Loucy (cell line): ENCODE measurements at regions not wholly inside any gene's neighbourhood (a gene's known extent, or its start where the extent isn't known, plus 50 kb on each side); places are given as distances from the start of the nearest gene placed in this dataset.

Experiments
- H2AFZ ChIP-seq: fragments of 200-600 bp; sonication (generic); 2 replicates; pipeline ENCODE4 v1.6.0; 2016; ENCODE audit warnings: antibody characterized with exemption, mild to moderate bottlenecking, low read length, moderate library complexity
- H3F3A ChIP-seq: fragments of 200-600 bp; 2 replicates; pipeline ENCODE4 v1.6.0; 2016; ENCODE audit warnings: antibody characterized with exemption, low read depth, mild to moderate bottlenecking
- H3K27me3 ChIP-seq: fragments of 200-600 bp; sonication (generic); 2 replicates; pipeline ENCODE4 v1.6.1; 2014; ENCODE audit warnings: low read length, mild to moderate bottlenecking; ENCODE audit not compliant: insufficient read depth, poor library complexity, severe bottlenecking
- H3K36me3 ChIP-seq: fragments of 200-600 bp; sonication (generic); 2 replicates; pipeline ENCODE4 v1.6.1; 2016; ENCODE audit warnings: low read length; ENCODE audit not compliant: insufficient read depth
- H3K4me1 ChIP-seq: fragments of 200-600 bp; sonication (generic); 2 replicates; pipeline ENCODE4 v1.5.1; 2014; ENCODE audit warnings: low read length, mild to moderate bottlenecking; ENCODE audit not compliant: insufficient read depth, poor library complexity, severe bottlenecking
- H3K4me2 ChIP-seq: fragments of 200-600 bp; sonication (generic); 2 replicates; pipeline ENCODE4 v1.6.0; 2014; ENCODE audit warnings: antibody characterized with exemption, low read length, low read depth, mild to moderate bottlenecking; ENCODE audit not compliant: poor library complexity, severe bottlenecking
- H3K4me3 ChIP-seq: fragments of 200-600 bp; sonication (generic); 2 replicates; pipeline ENCODE4 v1.5.1; 2014; ENCODE audit warnings: low read length, mild to moderate bottlenecking, mixed read lengths; ENCODE audit not compliant: poor library complexity, severe bottlenecking
- H3K79me2 ChIP-seq: fragments of 200-600 bp; sonication (generic); 2 replicates; pipeline ENCODE4 v1.6.1; 2014; ENCODE audit warnings: low read length; ENCODE audit not compliant: insufficient read depth
- H3K9ac ChIP-seq: fragments of 200-600 bp; sonication (generic); 2 replicates; pipeline ENCODE4 v1.6.0; 2014; ENCODE audit warnings: mild to moderate bottlenecking, low read depth, low read length, moderate library complexity; ENCODE audit not compliant: poor library complexity, severe bottlenecking
- H3K9me2 ChIP-seq: fragments of 200-600 bp; sonication (generic); replicated peaks from 2 replicates; pipeline ENCODE4 v1.6.1; 2016; ENCODE audit warnings: low read depth, low read length, mixed read lengths
- H3K9me3 ChIP-seq: fragments of 200-600 bp; sonication (generic); 2 replicates; pipeline ENCODE4 v1.6.1; 2014; ENCODE audit warnings: mild to moderate bottlenecking, antibody characterized with exemption, low read length, low read depth; ENCODE audit not compliant: insufficient read depth
- H4K20me1 ChIP-seq: fragments of 200-600 bp; sonication (generic); 2 replicates; pipeline ENCODE4 v1.6.0; 2014; ENCODE audit warnings: antibody characterized with exemption, low read length, mild to moderate bottlenecking; ENCODE audit not compliant: insufficient read depth, poor library complexity, severe bottlenecking
- EZH2phosphoT487 ChIP-seq: fragments of 200-600 bp; IDR thresholded peaks from 2 replicates; pipeline ENCODE4 v1.6.1; 2018; ENCODE audit warnings: antibody characterized with exemption, mild to moderate bottlenecking, moderate library complexity, borderline replicate concordance
- TF ChIP-seq, protein P1 (sequence below): fragments of 200-600 bp; sonication (generic); conservative IDR thresholded peaks from 2 replicates; pipeline ENCODE4 v1.5.1; 2014; ENCODE audit warnings: mild to moderate bottlenecking, antibody characterized with exemption, low read length

DNA sequence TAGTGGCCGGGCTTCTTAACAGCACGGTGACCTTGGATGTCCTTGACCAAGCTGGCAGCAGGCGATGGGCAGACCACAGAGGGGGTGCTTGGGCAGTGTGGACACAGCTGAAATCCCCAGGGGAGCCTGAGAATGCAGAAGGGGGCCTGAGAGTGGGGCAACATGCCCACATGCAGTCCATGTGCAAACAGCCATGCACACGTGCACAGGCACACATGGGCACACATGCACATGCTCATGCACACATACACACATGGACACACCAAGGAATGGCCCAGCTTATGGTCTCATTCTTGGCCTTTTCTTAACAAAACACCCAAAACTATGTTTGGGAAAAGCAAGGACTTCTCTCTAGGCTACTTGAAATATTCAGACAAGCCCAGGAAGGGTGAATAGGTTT is 483.9 kb upstream of the MKI67 start:
- Histone ChIP-seq H3K36me3 (no peaks in the 10 kb centered on the region), H3K4me2 (no peak overlapping the region), H2AFZ (no peak overlapping the region), H3K9ac (no peak overlapping the region), H3F3A (no peaks in the 10 kb centered on the region), H3K79me2 (no peaks in the 10 kb centered on the region), H4K20me1 (no peaks in the 10 kb centered on the region), H3K4me3 (no peak overlapping the region), H3K4me1 (no peaks in the 10 kb centered on the region), H3K9me3 (no peaks in the 10 kb centered on the region), H3K9me2 (no peaks in the 10 kb centered on the region), H3K27me3 (no peaks in the 10 kb centered on the region)
- TF ChIP-seq EZH2phosphoT487: no peak

DNA sequence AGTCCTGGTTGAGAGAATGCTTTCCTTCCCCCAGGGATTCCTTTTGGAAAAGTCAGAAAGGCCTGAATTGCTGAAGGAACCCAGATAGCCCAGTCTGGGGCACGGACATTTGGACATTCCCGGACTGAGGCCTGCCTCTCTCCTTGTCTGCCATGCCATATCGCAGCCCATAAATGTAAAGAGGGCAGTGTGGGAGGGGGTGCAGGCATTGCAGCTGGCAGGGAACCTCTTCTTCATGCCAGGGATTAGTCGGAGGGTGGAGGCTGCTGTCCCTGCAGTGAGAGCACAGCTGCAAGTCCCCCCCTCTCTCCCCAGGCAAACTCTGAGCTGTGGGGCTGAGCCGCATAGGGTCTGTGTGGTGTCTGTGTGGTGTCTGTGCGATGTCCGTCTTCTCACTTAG is 486.0 kb upstream of the MKI67 start:
- H3K9ac ChIP-seq: no peak overlapping the region
- H3K9me3 ChIP-seq: no peaks in the 10 kb centered on the region
- no peak overlapping the region for H3K4me2 ChIP-seq
- no peak for TF ChIP-seq EZH2phosphoT487
- TF ChIP-seq, protein P1, sequence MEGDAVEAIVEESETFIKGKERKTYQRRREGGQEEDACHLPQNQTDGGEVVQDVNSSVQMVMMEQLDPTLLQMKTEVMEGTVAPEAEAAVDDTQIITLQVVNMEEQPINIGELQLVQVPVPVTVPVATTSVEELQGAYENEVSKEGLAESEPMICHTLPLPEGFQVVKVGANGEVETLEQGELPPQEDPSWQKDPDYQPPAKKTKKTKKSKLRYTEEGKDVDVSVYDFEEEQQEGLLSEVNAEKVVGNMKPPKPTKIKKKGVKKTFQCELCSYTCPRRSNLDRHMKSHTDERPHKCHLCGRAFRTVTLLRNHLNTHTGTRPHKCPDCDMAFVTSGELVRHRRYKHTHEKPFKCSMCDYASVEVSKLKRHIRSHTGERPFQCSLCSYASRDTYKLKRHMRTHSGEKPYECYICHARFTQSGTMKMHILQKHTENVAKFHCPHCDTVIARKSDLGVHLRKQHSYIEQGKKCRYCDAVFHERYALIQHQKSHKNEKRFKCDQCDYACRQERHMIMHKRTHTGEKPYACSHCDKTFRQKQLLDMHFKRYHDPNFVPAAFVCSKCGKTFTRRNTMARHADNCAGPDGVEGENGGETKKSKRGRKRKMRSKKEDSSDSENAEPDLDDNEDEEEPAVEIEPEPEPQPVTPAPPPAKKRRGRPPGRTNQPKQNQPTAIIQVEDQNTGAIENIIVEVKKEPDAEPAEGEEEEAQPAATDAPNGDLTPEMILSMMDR: no peak
- H3K27me3 ChIP-seq: no peaks in the 10 kb centered on the region
- H3K9me2 ChIP-seq: no peaks in the 10 kb centered on the region
- H2AFZ ChIP-seq: no peak overlapping the region
- no peak overlapping the region for H3K4me3 ChIP-seq
- no peaks in the 10 kb centered on the region for H3K79me2 ChIP-seq
- no peaks in the 10 kb centered on the region for H3F3A ChIP-seq
- no peaks in the 10 kb centered on the region for H4K20me1 ChIP-seq
- H3K36me3 ChIP-seq: no peaks in the 10 kb centered on the region
- no peaks in the 10 kb centered on the region for H3K4me1 ChIP-seq

DNA sequence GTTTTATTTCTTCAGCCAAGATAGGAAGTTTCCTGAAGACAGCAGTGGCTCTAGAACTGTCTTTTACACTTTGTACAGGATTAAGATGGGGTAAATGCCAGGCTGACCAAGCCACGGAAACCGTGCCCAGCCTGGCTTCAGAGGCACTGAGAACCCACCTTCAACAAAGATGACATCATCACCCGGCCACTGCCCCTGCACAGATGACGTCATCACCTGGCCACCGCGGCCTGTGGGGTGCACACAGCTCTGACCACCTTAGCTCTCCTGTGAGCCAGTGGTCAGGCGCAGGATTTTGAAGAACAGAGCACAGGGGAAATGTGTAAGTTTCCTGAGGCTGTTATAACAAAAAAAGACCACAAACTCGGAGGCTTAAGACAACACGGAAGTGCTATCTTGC is 486.4 kb upstream of the MKI67 start:
- Histone ChIP-seq H2AFZ (no peak overlapping the region), H3K9me3 (no peaks in the 10 kb centered on the region), H3K36me3 (no peaks in the 10 kb centered on the region), H3K4me2 (no peak overlapping the region), H3K9ac (no peak overlapping the region), H3K27me3 (no peaks in the 10 kb centered on the region), H3K4me3 (no peak overlapping the region), H3K9me2 (no peaks in the 10 kb centered on the region), H3F3A (no peaks in the 10 kb centered on the region), H3K4me1 (no peaks in the 10 kb centered on the region), H3K79me2 (no peaks in the 10 kb centered on the region), H4K20me1 (no peaks in the 10 kb centered on the region)
- TF ChIP-seq, protein P1: no peak
- TF ChIP-seq EZH2phosphoT487: no peak

DNA sequence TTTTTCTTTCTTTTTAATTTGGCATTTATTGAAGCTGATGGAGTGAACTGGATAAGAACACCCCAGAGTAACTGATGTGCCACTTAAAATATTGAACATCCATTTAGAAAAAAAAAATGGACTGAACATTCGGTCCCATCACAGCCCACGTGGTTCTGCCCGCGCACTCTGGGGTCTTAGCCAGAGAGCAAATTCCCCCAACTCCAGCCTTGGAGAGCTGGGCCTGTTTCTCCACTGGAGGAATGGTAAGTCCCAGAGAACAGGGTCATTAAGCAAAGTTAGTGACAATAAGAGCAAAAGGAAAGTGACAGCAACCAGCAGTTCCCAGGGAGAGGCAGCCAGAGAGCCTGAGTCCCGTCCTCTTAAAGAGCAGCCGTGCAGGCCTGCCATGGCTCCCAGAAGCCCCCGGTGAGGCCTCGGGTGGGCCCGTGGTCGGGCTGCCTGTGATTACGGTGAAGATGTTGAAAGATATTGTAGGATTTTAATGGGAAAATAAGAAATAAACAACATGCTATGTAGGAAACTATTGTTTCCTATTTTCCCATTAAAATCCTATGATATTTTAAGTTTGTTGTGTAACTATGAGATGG is 487.9 kb upstream of the MKI67 start:
- TF ChIP-seq EZH2phosphoT487: no peak
- TF ChIP-seq, protein P1: no peak
- Histone ChIP-seq H3K4me1 (no peaks in the 10 kb centered on the region), H3K9ac (no peak overlapping the region), H4K20me1 (no peaks in the 10 kb centered on the region), H3K36me3 (no peaks in the 10 kb centered on the region), H3F3A (no peaks in the 10 kb centered on the region), H3K4me3 (no peak overlapping the region), H3K9me3 (no peaks in the 10 kb centered on the region), H3K27me3 (no peaks in the 10 kb centered on the region), H3K9me2 (no peaks in the 10 kb centered on the region), H3K79me2 (no peaks in the 10 kb centered on the region), H3K4me2 (no peak overlapping the region), H2AFZ (no peak overlapping the region)
